Liver (tissue), 3 donors: ENCODE measurements at regions not wholly inside any gene's neighbourhood (a gene's known extent, or its start where the extent isn't known, plus 50 kb on each side); places are given as distances from the start of the nearest gene placed in this dataset.

Experiments
- EGR1 ChIP-seq, 2 donors: IDR thresholded peaks; 2 replicates each; pipeline ENCODE4 v1.6.1; 2016 to 2018; ENCODE audit warnings: antibody characterized with exemption in 2 of 2, low read depth in 2 of 2
- FOXA2 ChIP-seq: IDR thresholded peaks from 2 replicates; pipeline ENCODE4 v1.6.1; 2016; ENCODE audit warnings: antibody characterized with exemption
- GABPA ChIP-seq, 2 donors: IDR thresholded peaks in 1 of 2; conservative IDR thresholded peaks in 1 of 2; 2 replicates each; pipeline ENCODE4 v1.6.1; 2016; ENCODE audit warnings: antibody characterized with exemption in 2 of 2, mild to moderate bottlenecking in 1 of 2, moderate library complexity in 1 of 2
- HNF4A ChIP-seq, 2 donors: conservative IDR thresholded peaks; 2 replicates each; pipeline ENCODE4 v1.6.1; 2016; ENCODE audit warnings: antibody characterized with exemption in 2 of 2, mild to moderate bottlenecking in 2 of 2
- RAD21 ChIP-seq, 2 donors: IDR thresholded peaks; 2 replicates each; pipeline ENCODE4 v1.6.1; 2016; ENCODE audit warnings: antibody characterized with exemption in 2 of 2, mild to moderate bottlenecking in 2 of 2
- SP1 ChIP-seq: IDR thresholded peaks from 2 replicates; pipeline ENCODE4 v1.6.1; 2018; ENCODE audit warnings: antibody characterized with exemption, mild to moderate bottlenecking
- TAF1 ChIP-seq: conservative IDR thresholded peaks from 2 replicates; pipeline ENCODE4 v1.6.1; 2016; ENCODE audit warnings: antibody characterized with exemption, mild to moderate bottlenecking
- YY1 ChIP-seq: IDR thresholded peaks from 2 replicates; pipeline ENCODE4 v1.6.1; 2016; ENCODE audit warnings: antibody characterized with exemption, mild to moderate bottlenecking
- TF ChIP-seq, protein P1 (sequence below): fragments of 150-350 bp; IDR thresholded peaks from 2 replicates; pipeline ENCODE4 v1.5.1; 2017; ENCODE audit warnings: improper control_type of control experiment, low read depth, low read length; ENCODE audit not compliant: missing input control
- TF ChIP-seq, protein P2 (sequence below): IDR thresholded peaks from 2 replicates; pipeline ENCODE4 v1.6.1; 2016; ENCODE audit warnings: antibody characterized with exemption
- TF ChIP-seq, protein P3 (sequence below): IDR thresholded peaks from 2 replicates; pipeline ENCODE4 v1.6.1; 2016; ENCODE audit warnings: antibody characterized with exemption
- TF ChIP-seq, protein P4 (sequence below): IDR thresholded peaks from 2 replicates; pipeline ENCODE4 v1.6.1; 2016; ENCODE audit warnings: antibody characterized with exemption, mild to moderate bottlenecking
- donor health status: healthy.
- donor health status: healthy.

DNA sequence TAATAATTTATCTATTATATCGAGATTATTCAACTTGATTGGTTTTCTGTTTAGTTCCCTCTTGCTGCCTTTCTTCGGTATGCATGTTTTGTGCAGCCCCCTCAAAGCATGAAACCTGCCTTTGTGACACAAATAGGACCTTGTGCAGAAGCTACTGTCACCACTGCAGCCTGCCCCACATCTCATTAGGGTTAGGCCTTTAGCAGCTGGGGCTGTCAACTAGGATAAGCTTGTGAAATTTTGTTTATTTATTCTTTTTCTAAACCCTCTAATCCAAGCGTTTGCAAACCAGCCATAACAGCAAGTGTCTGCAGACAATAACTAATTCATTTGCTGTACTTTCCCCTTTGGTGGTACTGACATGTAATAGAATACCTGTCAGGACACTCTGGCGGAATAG lies 258.9 kb downstream of the RCHY1 start:
- TF ChIP-seq RAD21 (IDR thresholded peaks at IDR 0.05) (no peak), HNF4A (conservative IDR thresholded peaks at IDR 0.05) (no peak), YY1 (no peak), SP1 (no peak), EGR1 (IDR thresholded peaks at IDR 0.05; ENCODE audit: low read depth in 2 of 2) (no peak), TAF1 (no peak), FOXA2 (no peak), GABPA (IDR thresholded peaks at IDR 0.05 in 1 of 2, conservative IDR thresholded peaks at IDR 0.05 in 1 of 2) (no peak)
- TF ChIP-seq, protein P1, sequence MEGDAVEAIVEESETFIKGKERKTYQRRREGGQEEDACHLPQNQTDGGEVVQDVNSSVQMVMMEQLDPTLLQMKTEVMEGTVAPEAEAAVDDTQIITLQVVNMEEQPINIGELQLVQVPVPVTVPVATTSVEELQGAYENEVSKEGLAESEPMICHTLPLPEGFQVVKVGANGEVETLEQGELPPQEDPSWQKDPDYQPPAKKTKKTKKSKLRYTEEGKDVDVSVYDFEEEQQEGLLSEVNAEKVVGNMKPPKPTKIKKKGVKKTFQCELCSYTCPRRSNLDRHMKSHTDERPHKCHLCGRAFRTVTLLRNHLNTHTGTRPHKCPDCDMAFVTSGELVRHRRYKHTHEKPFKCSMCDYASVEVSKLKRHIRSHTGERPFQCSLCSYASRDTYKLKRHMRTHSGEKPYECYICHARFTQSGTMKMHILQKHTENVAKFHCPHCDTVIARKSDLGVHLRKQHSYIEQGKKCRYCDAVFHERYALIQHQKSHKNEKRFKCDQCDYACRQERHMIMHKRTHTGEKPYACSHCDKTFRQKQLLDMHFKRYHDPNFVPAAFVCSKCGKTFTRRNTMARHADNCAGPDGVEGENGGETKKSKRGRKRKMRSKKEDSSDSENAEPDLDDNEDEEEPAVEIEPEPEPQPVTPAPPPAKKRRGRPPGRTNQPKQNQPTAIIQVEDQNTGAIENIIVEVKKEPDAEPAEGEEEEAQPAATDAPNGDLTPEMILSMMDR: no peak
- TF ChIP-seq, protein P2, sequence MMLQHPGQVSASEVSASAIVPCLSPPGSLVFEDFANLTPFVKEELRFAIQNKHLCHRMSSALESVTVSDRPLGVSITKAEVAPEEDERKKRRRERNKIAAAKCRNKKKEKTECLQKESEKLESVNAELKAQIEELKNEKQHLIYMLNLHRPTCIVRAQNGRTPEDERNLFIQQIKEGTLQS: no peak
- TF ChIP-seq, protein P3, sequence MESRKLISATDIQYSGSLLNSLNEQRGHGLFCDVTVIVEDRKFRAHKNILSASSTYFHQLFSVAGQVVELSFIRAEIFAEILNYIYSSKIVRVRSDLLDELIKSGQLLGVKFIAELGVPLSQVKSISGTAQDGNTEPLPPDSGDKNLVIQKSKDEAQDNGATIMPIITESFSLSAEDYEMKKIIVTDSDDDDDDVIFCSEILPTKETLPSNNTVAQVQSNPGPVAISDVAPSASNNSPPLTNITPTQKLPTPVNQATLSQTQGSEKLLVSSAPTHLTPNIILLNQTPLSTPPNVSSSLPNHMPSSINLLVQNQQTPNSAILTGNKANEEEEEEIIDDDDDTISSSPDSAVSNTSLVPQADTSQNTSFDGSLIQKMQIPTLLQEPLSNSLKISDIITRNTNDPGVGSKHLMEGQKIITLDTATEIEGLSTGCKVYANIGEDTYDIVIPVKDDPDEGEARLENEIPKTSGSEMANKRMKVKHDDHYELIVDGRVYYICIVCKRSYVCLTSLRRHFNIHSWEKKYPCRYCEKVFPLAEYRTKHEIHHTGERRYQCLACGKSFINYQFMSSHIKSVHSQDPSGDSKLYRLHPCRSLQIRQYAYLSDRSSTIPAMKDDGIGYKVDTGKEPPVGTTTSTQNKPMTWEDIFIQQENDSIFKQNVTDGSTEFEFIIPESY: no peak
- TF ChIP-seq, protein P4, sequence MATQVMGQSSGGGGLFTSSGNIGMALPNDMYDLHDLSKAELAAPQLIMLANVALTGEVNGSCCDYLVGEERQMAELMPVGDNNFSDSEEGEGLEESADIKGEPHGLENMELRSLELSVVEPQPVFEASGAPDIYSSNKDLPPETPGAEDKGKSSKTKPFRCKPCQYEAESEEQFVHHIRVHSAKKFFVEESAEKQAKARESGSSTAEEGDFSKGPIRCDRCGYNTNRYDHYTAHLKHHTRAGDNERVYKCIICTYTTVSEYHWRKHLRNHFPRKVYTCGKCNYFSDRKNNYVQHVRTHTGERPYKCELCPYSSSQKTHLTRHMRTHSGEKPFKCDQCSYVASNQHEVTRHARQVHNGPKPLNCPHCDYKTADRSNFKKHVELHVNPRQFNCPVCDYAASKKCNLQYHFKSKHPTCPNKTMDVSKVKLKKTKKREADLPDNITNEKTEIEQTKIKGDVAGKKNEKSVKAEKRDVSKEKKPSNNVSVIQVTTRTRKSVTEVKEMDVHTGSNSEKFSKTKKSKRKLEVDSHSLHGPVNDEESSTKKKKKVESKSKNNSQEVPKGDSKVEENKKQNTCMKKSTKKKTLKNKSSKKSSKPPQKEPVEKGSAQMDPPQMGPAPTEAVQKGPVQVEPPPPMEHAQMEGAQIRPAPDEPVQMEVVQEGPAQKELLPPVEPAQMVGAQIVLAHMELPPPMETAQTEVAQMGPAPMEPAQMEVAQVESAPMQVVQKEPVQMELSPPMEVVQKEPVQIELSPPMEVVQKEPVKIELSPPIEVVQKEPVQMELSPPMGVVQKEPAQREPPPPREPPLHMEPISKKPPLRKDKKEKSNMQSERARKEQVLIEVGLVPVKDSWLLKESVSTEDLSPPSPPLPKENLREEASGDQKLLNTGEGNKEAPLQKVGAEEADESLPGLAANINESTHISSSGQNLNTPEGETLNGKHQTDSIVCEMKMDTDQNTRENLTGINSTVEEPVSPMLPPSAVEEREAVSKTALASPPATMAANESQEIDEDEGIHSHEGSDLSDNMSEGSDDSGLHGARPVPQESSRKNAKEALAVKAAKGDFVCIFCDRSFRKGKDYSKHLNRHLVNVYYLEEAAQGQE: no peak
